Posterior vena cava (tissue), 2 donors: ENCODE measurements at regions not wholly inside any gene's neighbourhood (a gene's known extent, or its start where the extent isn't known, plus 50 kb on each side); places are given as distances from the start of the nearest gene placed in this dataset.

Experiments used
- DNase-seq: peaks from one replicate; pipeline ENCODE4 v3.0.0-alpha.2; 2020; ENCODE audit warnings: low spot score
- intact Hi-C, 2 donors: fragments of 100-400 bp; cut with DNase I; formaldehyde crosslinking; loops; one replicate each; pipeline versions ENCODE4 v1.14.1 to v1.14.2; 2022 to 2023
- donor health status: DM: yes; HTN: yes; CAD: no.
- donor health status: DM: yes; HTN: yes; CAD: no.

DNA sequence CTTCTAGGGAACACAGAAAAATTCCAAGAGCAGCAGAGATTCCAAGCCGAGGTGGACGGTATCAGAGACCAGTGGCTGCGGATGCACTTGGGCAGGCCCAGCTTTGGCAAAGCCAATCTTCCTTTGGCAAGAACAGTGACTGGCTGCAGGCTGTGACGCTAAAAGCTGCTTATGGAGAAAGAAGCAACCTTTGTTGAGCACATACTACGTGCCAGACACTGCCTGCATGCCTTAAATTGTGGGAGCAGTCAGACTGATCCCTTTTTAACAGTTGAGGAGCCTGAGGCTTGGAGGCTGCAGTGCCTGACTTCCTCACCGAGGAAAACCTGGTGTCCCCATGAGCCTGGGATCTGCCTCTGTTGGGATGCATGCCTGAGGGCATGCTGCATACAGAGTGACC is 69.0 kb upstream of the AMZ2 start:
- no peak for DNase-seq
- intact Hi-C loops, result loop anchor here in 1 of 2 donors (10.0 kb wide), 1 partner anchor 286 kb away; no protein-coding TSS in a partner anchor

DNA sequence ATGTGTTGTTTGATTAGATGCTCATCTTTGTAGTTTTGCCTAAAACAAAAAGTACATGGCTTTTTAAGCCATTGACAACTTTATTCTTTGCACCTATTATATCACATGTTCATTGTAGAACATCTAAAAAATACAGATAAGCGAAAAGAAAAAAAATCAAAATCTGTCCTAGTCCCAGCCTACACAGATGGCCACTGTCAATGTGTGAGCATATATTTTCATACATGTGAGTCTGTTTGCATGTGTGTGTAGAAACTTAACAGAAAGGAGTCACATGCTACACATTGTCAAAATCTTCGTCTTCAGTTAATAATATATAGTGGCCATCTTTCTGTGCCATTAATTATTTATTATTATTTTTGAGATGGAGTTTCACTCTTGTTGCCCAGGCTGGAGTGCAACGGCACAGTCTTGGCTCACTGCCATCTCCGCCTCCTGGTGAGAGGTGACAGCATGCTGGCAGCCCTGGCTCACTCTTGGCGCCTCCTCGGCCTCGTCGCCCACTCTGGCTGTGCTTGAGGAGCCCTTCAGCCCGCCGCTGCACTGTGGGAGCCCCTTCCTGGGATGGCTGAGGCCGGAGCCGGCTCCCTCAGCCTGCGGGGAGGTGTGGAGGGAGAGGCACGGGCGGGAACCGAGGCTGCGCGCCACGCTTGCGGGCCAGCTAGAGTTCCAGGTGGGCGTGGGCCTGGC is 68.5 kb upstream of the AMZ2 start:
- no peak for DNase-seq
- intact Hi-C loops, result loop anchor here in 1 of 2 donors (10.0 kb wide), 1 partner anchor 285 kb away; no protein-coding TSS in a partner anchor

DNA sequence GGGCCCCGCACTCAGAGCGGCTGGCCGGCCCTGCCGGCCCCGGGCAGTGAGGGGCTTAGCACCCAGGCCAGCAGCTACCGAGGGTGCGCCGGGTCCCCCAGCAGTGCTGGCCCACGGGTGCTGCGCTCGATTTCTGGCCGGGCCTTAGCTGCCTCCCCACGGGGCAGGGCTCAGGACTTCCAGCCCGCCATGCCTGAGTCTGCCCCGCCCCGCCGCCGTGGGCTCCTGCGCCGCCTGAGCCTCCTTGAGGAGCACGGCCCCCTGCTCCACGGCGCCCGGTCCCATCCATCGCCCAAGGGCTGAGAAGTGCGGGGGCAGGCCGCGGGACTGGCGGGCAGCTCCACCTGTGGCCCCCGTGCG is 67.9 kb upstream of the AMZ2 start:
- intact Hi-C loops, result loop anchor here in 1 of 2 donors (10.0 kb wide), 1 partner anchor 285 kb away; no protein-coding TSS in a partner anchor

DNA sequence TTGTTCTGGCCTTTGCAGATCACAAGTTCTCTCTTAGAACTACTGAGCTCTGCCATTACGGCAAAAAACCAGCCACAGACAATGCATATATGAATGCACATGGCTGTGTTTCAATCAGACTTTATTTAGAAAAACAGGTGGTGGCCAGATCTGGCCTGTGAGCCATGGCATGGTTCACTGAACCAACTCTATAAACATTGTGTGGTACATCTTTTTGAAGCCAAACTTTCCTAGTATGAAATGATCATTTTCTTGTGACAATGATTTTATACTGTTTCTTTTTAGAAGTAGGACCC is 65.9 kb upstream of the AMZ2 start:
- intact Hi-C loops, result no loop called here
- DNase-seq, result no peak

More for the DNA sequence above, 67.9 kb upstream of the AMZ2 start:
- no peak for DNase-seq

DNA sequence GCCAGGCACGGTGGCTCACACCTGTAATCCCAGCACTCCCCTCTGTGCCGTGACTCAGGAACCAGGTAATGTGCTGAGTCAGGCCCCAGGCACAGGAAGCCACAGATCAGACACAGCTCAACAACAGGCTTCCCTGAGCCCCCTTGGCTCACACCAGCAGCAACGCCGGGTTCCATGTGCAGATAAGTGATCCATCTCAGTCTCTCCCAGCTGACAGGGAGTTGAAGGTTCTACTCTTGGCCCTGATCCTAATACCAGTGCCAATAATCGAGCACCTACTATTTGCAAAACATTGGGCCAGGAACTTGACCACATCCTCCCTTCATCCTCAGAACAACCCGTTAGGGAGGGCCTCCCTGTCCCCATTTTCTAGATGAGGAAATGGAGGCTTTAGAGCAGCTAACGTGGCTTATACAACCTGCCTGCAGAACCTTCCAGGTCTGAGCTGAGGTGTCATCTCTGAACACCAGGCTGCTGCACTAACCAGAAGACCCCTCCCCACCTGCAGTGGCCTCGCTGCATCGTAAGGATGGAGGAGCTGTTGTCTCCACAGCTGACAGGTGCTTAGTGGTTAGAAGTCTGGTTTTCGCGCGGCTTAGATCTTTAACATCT is 64.8 kb upstream of the AMZ2 start:
- intact Hi-C loops, result no loop called here
- DNase-seq, result no peak

DNA sequence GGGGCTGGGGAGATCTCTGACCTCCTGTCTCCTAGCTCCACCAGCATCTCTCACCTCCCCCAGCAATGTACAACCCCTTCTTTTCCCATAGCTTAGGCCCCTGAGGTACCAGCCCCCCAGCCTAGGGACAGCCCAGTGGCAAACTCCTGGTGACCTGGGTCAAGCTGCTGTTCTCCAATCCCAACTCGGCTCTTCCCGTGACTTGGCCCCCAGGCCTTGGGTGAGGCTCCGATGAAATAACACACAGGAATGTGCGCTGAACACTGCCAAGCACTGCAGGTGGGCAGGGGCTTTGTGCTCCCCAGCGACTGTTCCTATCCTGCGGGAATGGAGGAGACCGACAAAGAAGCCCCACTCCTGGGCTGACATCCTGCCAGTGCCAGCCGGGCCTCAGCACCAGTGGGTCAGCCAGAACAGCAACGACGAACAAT is 63.7 kb upstream of the AMZ2 start:
- no peak for DNase-seq
- intact Hi-C loops, result no loop called here

DNA sequence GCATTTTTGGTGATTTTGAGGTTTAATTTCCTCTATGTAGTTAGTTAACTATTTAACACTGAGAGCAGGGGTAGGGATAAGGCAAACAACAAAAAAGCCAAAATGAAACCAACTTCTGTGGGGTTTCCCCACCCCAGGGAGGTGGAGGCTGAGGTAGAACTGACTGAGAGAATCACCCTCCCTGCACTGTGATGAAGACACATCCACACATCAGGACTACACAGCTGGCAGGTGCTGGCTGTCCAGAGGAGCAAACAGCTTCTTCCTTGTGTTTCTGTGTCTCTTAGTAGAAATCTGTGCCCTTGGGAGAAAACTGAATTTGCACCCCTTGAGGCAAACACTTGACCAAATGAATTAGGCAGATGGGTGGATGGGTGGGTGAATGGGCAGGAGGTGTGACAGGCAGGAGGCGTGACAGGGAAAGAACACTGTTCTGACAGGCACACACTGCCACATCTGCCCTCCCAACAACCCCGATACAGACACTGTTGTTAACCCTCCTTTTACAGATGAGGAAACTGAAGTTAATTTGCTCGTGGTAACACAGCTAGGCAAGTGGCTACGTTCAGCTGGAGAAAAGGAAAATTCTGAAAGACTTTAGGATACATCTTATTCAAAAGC is 62.9 kb upstream of the AMZ2 start:
- intact Hi-C loops, result no loop called here
- no peak for DNase-seq

DNA sequence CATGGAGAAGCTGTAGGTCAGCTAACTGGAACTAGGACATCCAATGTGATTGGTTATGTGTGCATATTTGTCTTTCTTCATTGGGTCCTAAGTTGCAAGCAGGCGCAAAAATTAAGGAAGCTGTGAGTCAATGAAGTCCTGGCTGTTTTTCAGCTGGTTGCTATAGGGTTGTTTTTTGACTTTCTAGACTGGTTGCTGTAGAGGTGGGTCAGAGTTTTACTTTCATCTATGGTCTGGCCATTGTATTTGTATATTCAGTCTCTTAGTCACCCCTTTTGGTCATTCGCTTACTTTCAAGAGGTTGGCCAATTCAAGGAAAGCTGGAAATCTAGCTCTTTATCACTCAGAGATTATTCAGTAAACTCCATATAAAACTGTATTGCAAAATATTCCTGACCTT is 62.0 kb upstream of the AMZ2 start:
- intact Hi-C loops, result no loop called here

DNA sequence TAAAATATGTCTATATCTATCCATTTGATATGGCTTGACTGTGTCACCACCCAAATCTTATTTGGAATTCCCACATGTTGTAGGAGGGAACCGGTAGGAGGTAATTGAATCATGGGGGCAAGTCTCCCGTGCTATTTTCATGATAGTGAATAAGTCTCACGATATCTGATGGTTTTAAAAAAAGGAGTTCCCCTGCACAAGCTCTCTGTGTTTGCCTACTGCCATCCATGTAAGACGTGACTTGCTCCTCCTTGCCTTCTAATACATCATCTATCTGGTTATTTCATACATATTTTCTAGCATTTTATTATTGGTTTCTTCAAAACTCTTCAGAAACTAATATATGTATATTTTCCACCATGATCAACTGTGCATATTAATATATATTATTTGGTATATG is 57.3 kb upstream of the AMZ2 start:
- DNase-seq, result no peak
- intact Hi-C loops, result no loop called here

More for the DNA sequence above, 62.0 kb upstream of the AMZ2 start:
- DNase-seq, result no peak

DNA sequence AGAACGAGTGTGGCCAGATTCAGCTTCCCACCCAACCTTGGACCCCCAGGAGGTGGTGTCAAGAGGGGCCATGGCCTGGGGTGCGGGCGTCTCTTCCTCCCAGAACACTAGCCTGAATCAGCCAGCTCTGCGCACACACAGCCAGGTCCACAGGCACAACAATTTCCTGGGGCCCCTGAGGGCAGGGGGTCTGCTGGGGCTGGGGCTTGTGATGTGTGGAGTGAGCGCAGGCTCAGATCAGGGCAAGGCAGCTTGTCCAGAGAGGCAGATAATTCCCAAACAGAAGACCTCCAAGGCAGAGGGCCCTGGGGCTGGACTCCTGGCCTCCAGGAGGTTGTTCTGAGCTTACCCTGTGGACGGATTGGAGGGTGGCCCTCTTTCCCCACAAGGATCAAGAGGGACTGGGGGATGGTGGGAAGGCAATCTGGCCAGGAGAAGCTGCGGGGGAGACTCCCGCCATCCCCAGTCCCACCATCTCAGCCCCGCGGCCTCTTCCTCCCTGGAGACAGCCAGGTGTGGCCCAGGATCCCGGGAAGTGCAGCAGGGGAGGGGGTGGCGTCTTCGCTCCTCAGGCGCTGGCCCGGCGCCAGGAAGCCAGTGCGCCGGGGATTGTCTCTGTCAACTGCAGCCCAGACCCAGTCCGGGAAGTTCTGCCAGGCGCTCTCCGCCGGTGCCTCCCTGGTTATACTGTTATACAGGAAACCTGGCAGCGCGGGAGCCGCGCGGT is 52.0 kb upstream of the AMZ2 start:
- DNase-seq, result no peak
- intact Hi-C loops, result no loop called here

DNA sequence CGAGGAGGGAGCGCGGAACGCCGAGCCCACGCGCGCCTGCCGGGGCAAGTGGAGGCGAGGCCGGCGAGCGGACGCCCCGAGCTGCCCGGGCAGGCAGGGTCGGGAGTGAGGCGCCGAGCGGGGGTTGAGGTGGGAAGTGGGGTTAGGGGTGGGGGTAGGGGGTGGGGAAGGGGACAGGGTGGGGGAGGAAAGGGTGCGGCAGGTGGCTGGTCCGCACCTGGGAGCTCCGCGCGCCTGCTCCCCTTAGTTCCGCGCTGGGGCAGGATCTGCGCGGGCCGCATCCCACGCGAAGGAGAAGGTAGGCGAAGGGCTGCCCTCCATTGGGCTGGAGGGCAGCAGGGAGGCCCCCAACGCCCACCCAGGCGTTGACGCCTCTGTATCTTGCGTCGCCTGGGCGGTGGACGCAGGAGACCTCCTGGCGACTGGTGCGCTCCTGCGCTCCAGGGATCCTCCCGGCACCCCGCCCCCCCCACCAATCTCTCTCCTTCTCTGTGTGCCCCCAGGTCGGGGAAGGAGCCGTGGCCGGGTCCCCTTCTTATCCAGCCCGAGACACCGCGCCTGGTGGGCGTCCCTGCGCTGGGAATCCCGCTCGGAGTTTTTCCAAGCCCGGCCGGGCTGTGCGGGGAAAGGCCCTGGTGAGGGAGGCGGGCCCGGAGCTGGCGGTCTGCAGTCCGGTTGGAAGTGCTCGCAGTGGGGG is 51.3 kb upstream of the AMZ2 start:
- intact Hi-C loops, result no loop called here
- no peak for DNase-seq

DNA sequence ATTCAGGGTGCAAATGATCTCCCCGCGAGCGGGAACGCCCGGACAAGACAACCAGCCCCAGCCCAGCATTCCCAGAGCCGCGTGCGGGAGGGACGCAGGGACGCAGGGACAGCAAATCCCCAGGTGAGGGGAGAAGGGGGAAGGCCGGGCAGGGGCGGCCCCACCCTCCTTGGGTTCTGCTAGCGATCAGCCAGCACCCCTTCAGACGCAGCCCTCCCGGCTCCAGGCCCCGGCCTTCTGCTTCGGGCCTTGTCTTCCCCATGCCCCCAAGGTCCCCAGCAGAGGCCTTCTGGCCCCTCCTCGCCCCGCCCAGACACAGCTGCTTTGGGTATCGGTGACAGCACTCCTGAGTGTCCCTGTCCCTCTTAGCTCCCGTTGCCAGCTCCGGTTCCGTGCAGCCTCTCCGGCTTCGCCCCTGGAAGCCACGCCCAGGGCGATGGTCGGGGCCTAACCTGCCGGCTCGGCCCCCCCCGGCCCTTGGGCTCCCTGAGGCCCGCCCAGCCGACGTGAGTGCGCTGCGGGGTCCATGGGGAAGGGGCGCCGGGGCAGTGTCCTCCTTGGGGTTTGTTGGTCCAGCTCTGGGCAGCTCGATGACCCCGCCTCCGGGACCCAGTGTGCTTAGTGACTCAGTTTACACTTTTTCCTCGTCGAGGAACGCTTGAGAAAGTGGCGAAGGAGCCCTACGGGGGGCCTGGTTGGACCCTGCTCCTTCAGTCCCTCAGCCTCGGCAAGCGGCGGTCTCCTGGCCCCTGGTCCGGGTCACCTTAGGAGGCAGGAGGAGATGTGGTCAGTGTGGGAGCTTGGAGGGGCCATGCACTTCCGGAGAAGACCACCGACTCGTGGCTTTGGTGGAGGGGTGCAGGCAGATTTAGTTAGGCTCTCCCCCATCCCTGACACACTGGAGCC is 50.5 kb upstream of the AMZ2 start:
- intact Hi-C loops, result no loop called here

DNA sequence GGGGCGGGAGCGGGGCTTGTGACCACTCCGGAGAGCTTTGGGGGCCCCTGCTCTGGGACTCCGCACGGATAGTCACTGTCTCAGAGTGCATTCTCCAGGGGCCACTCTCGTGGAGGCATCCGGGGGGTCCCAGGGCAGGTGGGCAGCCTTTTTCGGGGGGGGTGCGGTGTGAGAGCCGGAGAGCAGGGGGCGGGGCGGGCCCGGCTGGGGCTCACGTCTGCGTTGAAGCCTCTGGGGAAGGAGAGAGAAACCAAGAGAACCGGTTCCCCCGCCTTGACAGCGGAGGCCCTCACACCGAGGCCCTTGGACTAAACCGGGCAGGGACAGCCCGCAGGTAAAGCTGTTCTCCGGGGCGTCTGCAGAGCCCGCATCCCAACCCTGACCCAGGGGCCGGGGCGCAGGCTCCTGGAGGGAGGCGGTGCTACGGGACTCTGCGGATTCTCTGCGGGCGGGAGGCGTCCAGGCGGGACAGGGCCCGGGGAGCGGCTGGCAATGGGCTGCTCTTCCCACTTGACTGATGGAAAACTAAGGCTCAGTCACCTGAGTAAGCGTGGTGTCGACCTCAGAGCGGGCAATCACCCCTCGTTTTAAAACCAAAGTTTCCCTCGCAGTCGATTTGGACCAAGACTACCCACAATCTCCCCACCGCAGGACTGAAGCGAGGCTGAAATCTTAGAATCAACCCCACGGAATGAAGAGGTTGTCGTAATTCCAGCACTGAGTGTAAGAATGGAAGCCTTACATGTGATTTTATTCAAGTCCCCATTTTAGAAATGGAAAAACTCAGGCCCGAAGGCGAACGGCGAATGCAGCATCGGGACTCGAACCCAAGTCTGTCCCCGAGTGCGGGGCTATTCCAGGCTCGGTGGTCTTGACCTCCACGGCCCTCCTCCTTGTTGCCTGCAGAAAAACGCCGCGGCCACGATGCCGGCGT is 49.6 kb upstream of the AMZ2 start:
- no peak for DNase-seq
- intact Hi-C loops, result no loop called here

More for the DNA sequence above, 50.5 kb upstream of the AMZ2 start:
- no peak for DNase-seq
